Type B pancreatic cell (in vitro differentiated cells): ENCODE measurements at regions not wholly inside any gene's neighbourhood (a gene's known extent, or its start where the extent isn't known, plus 50 kb on each side); places are given as distances from the start of the nearest gene placed in this dataset.
"Not testable (repeated sequence)": the region's sequence is repeated elsewhere in the genome, so short reads cannot be mapped to it uniquely, and the experiment has no call there.

Experiments used
- DNase-seq: peaks from one replicate; pipeline ENCODE4 v3.0.0; 2021; ENCODE audit warnings: mixed read lengths; ENCODE audit not compliant: unreplicated experiment; ENCODE audit errors: extremely low spot score
- H3K27ac Mint-ChIP-seq: 2 replicates; pipeline ENCODE4 v1.8.0; 2021; ENCODE audit warnings: mild to moderate bottlenecking, mixed read lengths
- H3K27me3 Mint-ChIP-seq: 2 replicates; pipeline ENCODE4 v1.8.0; 2021; ENCODE audit warnings: mixed read lengths
- H3K36me3 Mint-ChIP-seq: 2 replicates; pipeline ENCODE4 v1.8.0; 2021; ENCODE audit warnings: mixed read lengths
- H3K4me1 Mint-ChIP-seq: one replicate; pipeline ENCODE4 v1.8.0; 2021; ENCODE audit warnings: mixed read lengths; ENCODE audit not compliant: unreplicated experiment
- H3K4me3 Mint-ChIP-seq: 2 replicates; pipeline ENCODE4 v1.8.0; 2021; ENCODE audit warnings: mild to moderate bottlenecking, mixed read lengths
- H3K9me3 Mint-ChIP-seq: 2 replicates; pipeline ENCODE4 v1.8.0; 2021; ENCODE audit warnings: mixed read lengths
- TF ChIP-seq, protein P1 (sequence below): fragments of 200-600 bp; sonication (generic); conservative IDR thresholded peaks from 2 replicates; pipeline ENCODE4 v1.5.0; 2021; ENCODE audit warnings: antibody characterized with exemption, mild to moderate bottlenecking

- no peaks in the 10 kb centered on the region for H3K9me3 Mint-ChIP-seq
- no peak for DNase-seq
- H3K36me3 Mint-ChIP-seq: no peaks in the 10 kb centered on the region
- TF ChIP-seq, protein P1, sequence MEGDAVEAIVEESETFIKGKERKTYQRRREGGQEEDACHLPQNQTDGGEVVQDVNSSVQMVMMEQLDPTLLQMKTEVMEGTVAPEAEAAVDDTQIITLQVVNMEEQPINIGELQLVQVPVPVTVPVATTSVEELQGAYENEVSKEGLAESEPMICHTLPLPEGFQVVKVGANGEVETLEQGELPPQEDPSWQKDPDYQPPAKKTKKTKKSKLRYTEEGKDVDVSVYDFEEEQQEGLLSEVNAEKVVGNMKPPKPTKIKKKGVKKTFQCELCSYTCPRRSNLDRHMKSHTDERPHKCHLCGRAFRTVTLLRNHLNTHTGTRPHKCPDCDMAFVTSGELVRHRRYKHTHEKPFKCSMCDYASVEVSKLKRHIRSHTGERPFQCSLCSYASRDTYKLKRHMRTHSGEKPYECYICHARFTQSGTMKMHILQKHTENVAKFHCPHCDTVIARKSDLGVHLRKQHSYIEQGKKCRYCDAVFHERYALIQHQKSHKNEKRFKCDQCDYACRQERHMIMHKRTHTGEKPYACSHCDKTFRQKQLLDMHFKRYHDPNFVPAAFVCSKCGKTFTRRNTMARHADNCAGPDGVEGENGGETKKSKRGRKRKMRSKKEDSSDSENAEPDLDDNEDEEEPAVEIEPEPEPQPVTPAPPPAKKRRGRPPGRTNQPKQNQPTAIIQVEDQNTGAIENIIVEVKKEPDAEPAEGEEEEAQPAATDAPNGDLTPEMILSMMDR: no peak
- no peak overlapping the region for H3K4me3 Mint-ChIP-seq
- no peaks in the 10 kb centered on the region for H3K4me1 Mint-ChIP-seq
- no peak overlapping the region for H3K27ac Mint-ChIP-seq
- H3K27me3 Mint-ChIP-seq: no peaks in the 10 kb centered on the region
These were observed 147.6 kb upstream of the BARHL2 start for GRCh38 chr1:90864681-90865080.

DNA sequence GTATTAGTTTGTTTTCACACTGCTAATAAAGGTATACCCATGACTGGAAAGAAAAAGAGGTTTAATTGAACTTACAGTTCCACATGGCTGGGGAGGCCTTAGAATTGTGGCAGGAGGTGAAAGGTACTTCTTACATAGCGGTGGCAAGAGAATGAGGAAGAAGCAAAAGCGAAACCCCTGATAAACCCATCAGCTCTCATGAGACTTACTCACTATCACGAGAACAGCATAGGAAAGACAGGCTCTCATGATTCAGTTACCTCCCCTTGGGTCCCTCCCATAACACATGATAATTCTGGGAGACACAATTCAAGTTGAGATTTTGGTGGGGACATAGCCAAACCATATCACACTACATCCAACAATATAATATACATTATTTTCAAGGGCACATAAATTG, 145.7 kb upstream of the BARHL2 start:
- Mint-ChIP-seq H3K4me1 (no peaks in the 10 kb centered on the region), H3K27ac (no peak overlapping the region), H3K27me3 (no peaks in the 10 kb centered on the region), H3K4me3 (no peak overlapping the region), H3K36me3 (no peaks in the 10 kb centered on the region), H3K9me3 (no peaks in the 10 kb centered on the region)
- TF ChIP-seq, protein P1: no peak
- no peak for DNase-seq

DNA sequence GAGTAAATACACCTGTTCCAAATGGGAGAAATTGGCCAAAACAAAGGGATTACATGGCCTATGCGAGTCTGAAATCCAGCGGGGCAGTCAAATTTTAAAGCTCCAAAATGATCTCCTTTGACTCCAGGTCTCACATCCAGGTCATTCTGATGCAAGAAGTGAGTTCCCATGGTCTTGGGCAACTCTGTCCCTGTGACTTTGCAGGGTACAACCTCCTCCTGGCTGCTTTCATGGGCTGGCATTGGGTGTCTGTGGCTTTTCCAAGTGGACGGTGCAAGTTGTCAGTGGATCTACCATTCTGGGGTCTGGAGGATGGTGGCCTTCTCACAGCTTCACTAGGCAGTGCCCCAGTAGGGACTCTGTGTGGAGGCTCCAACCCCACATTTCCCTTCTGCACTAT, 144.3 kb upstream of the BARHL2 start:
- H3K9me3 Mint-ChIP-seq, DNase-seq, H3K27me3 Mint-ChIP-seq, H3K4me3 Mint-ChIP-seq, H3K4me1 Mint-ChIP-seq, H3K36me3 Mint-ChIP-seq, H3K27ac Mint-ChIP-seq: not testable (repeated sequence)

- no peaks in the 10 kb centered on the region for H3K36me3 Mint-ChIP-seq
- no peaks in the 10 kb centered on the region for H3K4me1 Mint-ChIP-seq
- peaks cover 34% of the 10 kb centered on the region for H3K27me3 Mint-ChIP-seq
- no peak for DNase-seq
- no peaks in the 10 kb centered on the region for H3K9me3 Mint-ChIP-seq
- H3K27ac Mint-ChIP-seq: no peak overlapping the region
- TF ChIP-seq, protein P1: no peak
- H3K4me3 Mint-ChIP-seq: peak overlapping the region; percentile 33
These were observed 139.4 kb upstream of the BARHL2 start for GRCh38 chr1:90856463-90857007.

GRCh38 chr1:90854397-90854924, 137.4 kb upstream of the BARHL2 start:
- Mint-ChIP-seq H3K36me3 (no peaks in the 10 kb centered on the region), H3K4me3 (no peak overlapping the region), H3K4me1 (peaks cover 3% of the 10 kb centered on the region), H3K9me3 (no peaks in the 10 kb centered on the region), H3K27me3 (peaks cover 46% of the 10 kb centered on the region), H3K27ac (no peak overlapping the region)
- TF ChIP-seq, protein P1: no peak
- DNase-seq: no peak

- TF ChIP-seq, protein P1: no peak
- peaks cover 3% of the 10 kb centered on the region for H3K4me1 Mint-ChIP-seq
- H3K4me3 Mint-ChIP-seq: peak overlapping the region; percentile 91
- DNase-seq: no peak
- peaks cover 4% of the 10 kb centered on the region for H3K36me3 Mint-ChIP-seq
- peaks cover 54% of the 10 kb centered on the region for H3K27me3 Mint-ChIP-seq
- no peaks in the 10 kb centered on the region for H3K9me3 Mint-ChIP-seq
- H3K27ac Mint-ChIP-seq: peak overlapping the region; percentile 50
These were observed 134.6 kb upstream of the BARHL2 start for GRCh38 chr1:90851711-90852050.
